ENCODE measurements at regions not wholly inside any gene's neighbourhood (a gene's known extent, or its start where the extent isn't known, plus 50 kb on each side); places are given as distances from the start of the nearest gene placed in this dataset.

GRCh38 chr7:17054206-17054605, 172.4 kb upstream of the AGR3 start:
- intact Hi-C loops (cut with DNase I) = no loop called here
- WGBS, 2 donors = 84 to 85% methylated on average over 3 of the region's 3 CpGs
- no peak for TF ChIP-seq POLR2A (IDR thresholded peaks at IDR 0.05)
- TF ChIP-seq CTCF (IDR thresholded peaks at IDR 0.05) = no peak
- DNase-seq = no peak
- H3K27ac ChIP-seq = no peak overlapping the region
- peaks cover 0 to 6% (median 0%) of the 10 kb centered on the region in 3 donors for H3K4me1 ChIP-seq
- H3K27me3 ChIP-seq = no peaks in the 10 kb centered on the region
- no peaks in the 10 kb centered on the region for H3K36me3 ChIP-seq
- H3K4me3 ChIP-seq = no peak overlapping the region
- H3K9me3 ChIP-seq = no peaks in the 10 kb centered on the region

- TF ChIP-seq CTCF (IDR thresholded peaks at IDR 0.05) (no peak), POLR2A (IDR thresholded peaks at IDR 0.05) (no peak)
- H3K36me3 ChIP-seq = no peaks in the 10 kb centered on the region
- no peak overlapping the region for H3K4me3 ChIP-seq
- no peak overlapping the region for H3K27ac ChIP-seq
- intact Hi-C loops (cut with DNase I) = no loop called here
- no peaks in the 10 kb centered on the region for H3K27me3 ChIP-seq
- no peak for DNase-seq
- peaks cover 0 to 6% (median 0%) of the 10 kb centered on the region in 3 donors for H3K4me1 ChIP-seq
- H3K9me3 ChIP-seq = no peaks in the 10 kb centered on the region
- WGBS, 2 donors = 37 to 44% methylated on average over 2 of the region's 2 CpGs
These were observed 173.1 kb upstream of the AGR3 start for GRCh38 chr7:17054836-17055235.

GRCh38 chr7:17055596-17055995, 173.8 kb upstream of the AGR3 start:
- WGBS, 2 donors = 84 to 95% methylated on average over 2 of the region's 2 CpGs
- no peaks in the 10 kb centered on the region for H3K36me3 ChIP-seq
- H3K27me3 ChIP-seq = no peaks in the 10 kb centered on the region
- intact Hi-C loops (cut with DNase I) = no loop called here
- H3K4me3 ChIP-seq = no peak overlapping the region
- no peak overlapping the region for H3K27ac ChIP-seq
- no peak for DNase-seq
- peaks cover 0 to 6% (median 0%) of the 10 kb centered on the region in 3 donors for H3K4me1 ChIP-seq
- no peaks in the 10 kb centered on the region for H3K9me3 ChIP-seq
- no peak for TF ChIP-seq POLR2A (IDR thresholded peaks at IDR 0.05)
- no peak for TF ChIP-seq CTCF (IDR thresholded peaks at IDR 0.05)

- intact Hi-C loops (cut with DNase I) = no loop called here
- WGBS, 2 donors = 57 to 66% methylated on average over 7 of the region's 7 CpGs
These were observed 174.8 kb upstream of the AGR3 start for GRCh38 chr7:17056491-17057142.

GRCh38 chr7:17057143-17057509, 175.3 kb upstream of the AGR3 start:
- Histone ChIP-seq H3K36me3 (no peaks in the 10 kb centered on the region), H3K4me1 (peaks cover 0 to 6% (median 0%) of the 10 kb centered on the region in 3 donors), H3K9me3 (no peaks in the 10 kb centered on the region), H3K27ac (no peak overlapping the region), H3K27me3 (no peaks in the 10 kb centered on the region), H3K4me3 (no peak overlapping the region)
- 80 to 83% methylated on average over 1 of the region's 1 CpG for WGBS, 2 donors
- no peak for DNase-seq
- no peak for TF ChIP-seq POLR2A (IDR thresholded peaks at IDR 0.05)
- no peak for TF ChIP-seq CTCF (IDR thresholded peaks at IDR 0.05)
- intact Hi-C loops (cut with DNase I) = no loop called here

More at GRCh38 chr7:17056491-17057142, 174.8 kb upstream of the AGR3 start:
- H3K4me3 ChIP-seq = no peak overlapping the region
- H3K27ac ChIP-seq = no peak overlapping the region
- no peaks in the 10 kb centered on the region for H3K27me3 ChIP-seq
- peaks cover 0 to 6% (median 0%) of the 10 kb centered on the region in 3 donors for H3K4me1 ChIP-seq
- no peak for DNase-seq
- TF ChIP-seq POLR2A (IDR thresholded peaks at IDR 0.05) = no peak
- TF ChIP-seq CTCF (IDR thresholded peaks at IDR 0.05) = no peak
- no peaks in the 10 kb centered on the region for H3K36me3 ChIP-seq
- no peaks in the 10 kb centered on the region for H3K9me3 ChIP-seq
